SU-DHL-6 (cell line): ENCODE measurements at regions not wholly inside any gene's neighbourhood (a gene's known extent, or its start where the extent isn't known, plus 50 kb on each side); places are given as distances from the start of the nearest gene placed in this dataset.

ENCODE experiments used
- H2AFZ ChIP-seq: fragments of 200-600 bp; sonication (generic); 2 replicates; pipeline ENCODE4 v1.6.1; 2014; ENCODE audit warnings: low read depth, mild to moderate bottlenecking, moderate library complexity, mixed read lengths, antibody characterized with exemption, low read length; ENCODE audit not compliant: severe bottlenecking
- H3F3A ChIP-seq: fragments of 200-600 bp; shearing (Covaris generic); 2 replicates; pipeline ENCODE4 v1.6.0; 2016; ENCODE audit warnings: antibody characterized with exemption, mild to moderate bottlenecking; ENCODE audit not compliant: insufficient read depth
- H3K27ac ChIP-seq: fragments of 200-600 bp; sonication (generic); 2 replicates; pipeline ENCODE4 v1.5.1; 2016; ENCODE audit warnings: low read depth, mild to moderate bottlenecking, low read length, moderate library complexity, mixed read lengths
- H3K27me3 ChIP-seq: fragments of 200-600 bp; sonication (generic), shearing (Covaris generic); 2 replicates; pipeline ENCODE4 v1.6.0; 2014; ENCODE audit warnings: mild to moderate bottlenecking, low read length
- H3K36me3 ChIP-seq: fragments of 200-600 bp; sonication (generic); 2 replicates; pipeline ENCODE4 v1.6.1; 2014; ENCODE audit warnings: mild to moderate bottlenecking, low read length, mixed read lengths
- H3K4me2 ChIP-seq: fragments of 300-600, 200-600 bp; shearing (Covaris generic), sonication (generic); 2 replicates; pipeline ENCODE4 v1.6.0; 2014; ENCODE audit warnings: low read length, low read depth, mild to moderate bottlenecking; ENCODE audit not compliant: poor library complexity, severe bottlenecking
- H3K4me3 ChIP-seq: fragments of 200-600 bp; sonication (generic); 2 replicates; pipeline ENCODE4 v1.5.1; 2014; ENCODE audit warnings: antibody characterized with exemption, low read length, mild to moderate bottlenecking, mixed read lengths; ENCODE audit not compliant: insufficient read depth, poor library complexity, severe bottlenecking
- H3K79me2 ChIP-seq: fragments of 200-600 bp; sonication (generic); 2 replicates; pipeline ENCODE4 v1.6.1; 2014; ENCODE audit warnings: mild to moderate bottlenecking, low read length, moderate library complexity; ENCODE audit not compliant: insufficient read depth
- H3K9ac ChIP-seq: fragments of 200-600 bp; sonication (generic); 2 replicates; pipeline ENCODE4 v1.7.0; 2014; ENCODE audit warnings: mild to moderate bottlenecking, low read length
- H3K9me2 ChIP-seq: fragments of 200-600 bp; sonication (generic); replicated peaks from 2 replicates; pipeline ENCODE4 v1.6.1; 2014; ENCODE audit warnings: low read length; ENCODE audit not compliant: insufficient read depth
- H3K9me3 ChIP-seq: fragments of 200-600 bp; sonication (generic); 2 replicates; pipeline ENCODE4 v1.6.1; 2014; ENCODE audit warnings: low read length, mixed read lengths; ENCODE audit not compliant: insufficient read depth
- H4K20me1 ChIP-seq: fragments of 200-600 bp; sonication (generic); 2 replicates; pipeline ENCODE4 v1.6.1; 2014; ENCODE audit warnings: low read depth, mild to moderate bottlenecking, antibody characterized with exemption, low read length, moderate library complexity, mixed read lengths
- CTCF ChIP-seq: fragments of 200-600 bp; sonication (generic); IDR thresholded peaks from one replicate; pipeline ENCODE4 v1.5.1; 2017; ENCODE audit warnings: antibody characterized with exemption, mild to moderate bottlenecking, low read length, moderate library complexity; ENCODE audit not compliant: insufficient read depth, poor library complexity, severe bottlenecking
- EZH2phosphoT487 ChIP-seq: fragments of 200-600 bp; sonication (generic), shearing (Covaris generic); conservative IDR thresholded peaks from 2 replicates; pipeline ENCODE4 v1.6.1; 2018; ENCODE audit warnings: mild to moderate bottlenecking, antibody characterized with exemption, low read length, moderate library complexity, mixed read lengths

- Histone ChIP-seq H4K20me1 (no peaks in the 10 kb centered on the region), H3K27me3 (no peaks in the 10 kb centered on the region), H3K27ac (no peak overlapping the region), H3K9ac (no peak overlapping the region), H2AFZ (no peak overlapping the region), H3K4me3 (no peak overlapping the region), H3K9me3 (no peaks in the 10 kb centered on the region), H3K9me2 (no peaks in the 10 kb centered on the region), H3F3A (no peaks in the 10 kb centered on the region), H3K79me2 (no peaks in the 10 kb centered on the region), H3K4me2 (no peak overlapping the region), H3K36me3 (no peaks in the 10 kb centered on the region)
- TF ChIP-seq CTCF = no peak
- no peak for TF ChIP-seq EZH2phosphoT487
Measured at GRCh38 chr5:125552486-125552885, 806.0 kb upstream of the ZNF608 start.

DNA sequence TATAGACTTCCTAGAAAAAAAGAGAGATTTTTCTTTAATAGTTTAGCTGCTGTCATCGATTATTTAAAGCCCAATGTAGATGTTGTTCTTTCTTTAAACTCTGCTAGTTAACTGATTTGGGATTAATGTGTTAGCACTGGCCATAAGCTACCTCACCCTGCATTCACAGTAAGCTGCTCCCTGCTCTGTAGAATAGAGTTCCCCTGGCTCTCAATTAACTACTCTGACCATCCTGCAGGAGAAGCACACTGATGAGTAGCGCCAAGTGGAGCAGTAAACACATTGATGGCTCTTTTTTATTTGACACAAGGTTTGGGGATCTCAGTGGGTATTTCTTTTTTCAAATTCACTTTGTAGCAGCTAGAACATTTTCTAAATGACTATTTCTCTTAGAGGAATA, 807.9 kb upstream of the ZNF608 start:
- no peaks in the 10 kb centered on the region for H3K9me2 ChIP-seq
- no peak overlapping the region for H3K9ac ChIP-seq
- no peaks in the 10 kb centered on the region for H3K9me3 ChIP-seq
- H3K4me2 ChIP-seq = no peak overlapping the region
- H4K20me1 ChIP-seq = no peaks in the 10 kb centered on the region
- H3F3A ChIP-seq = no peaks in the 10 kb centered on the region
- H2AFZ ChIP-seq = no peak overlapping the region
- H3K4me3 ChIP-seq = no peak overlapping the region
- H3K27ac ChIP-seq = no peak overlapping the region
- H3K79me2 ChIP-seq = no peaks in the 10 kb centered on the region
- TF ChIP-seq CTCF = no peak
- TF ChIP-seq EZH2phosphoT487 = no peak
- H3K36me3 ChIP-seq = no peaks in the 10 kb centered on the region
- H3K27me3 ChIP-seq = no peaks in the 10 kb centered on the region

DNA sequence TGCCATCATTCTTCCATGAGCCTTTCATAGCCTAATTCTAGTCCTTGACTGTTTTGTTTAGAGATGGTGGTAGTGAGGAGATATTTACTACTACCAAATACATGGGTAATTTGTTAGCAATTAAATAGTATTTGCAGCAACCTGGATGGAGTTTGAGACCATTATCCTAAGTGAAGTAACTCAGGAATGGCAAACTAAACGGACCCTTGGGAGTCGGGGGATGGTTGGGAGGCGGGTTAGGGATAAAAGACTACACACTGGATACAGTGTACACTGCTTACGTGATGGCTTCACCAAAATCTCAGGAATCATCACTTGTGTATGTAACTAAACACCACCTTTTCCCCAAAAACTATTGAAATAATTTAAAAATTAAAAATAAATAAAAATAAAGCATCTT, 809.2 kb upstream of the ZNF608 start:
- no peaks in the 10 kb centered on the region for H4K20me1 ChIP-seq
- TF ChIP-seq CTCF (no peak), EZH2phosphoT487 (no peak)
- H3K4me2 ChIP-seq = no peak overlapping the region
- no peak overlapping the region for H2AFZ ChIP-seq
- no peaks in the 10 kb centered on the region for H3K9me3 ChIP-seq
- no peak overlapping the region for H3K4me3 ChIP-seq
- H3K9me2 ChIP-seq = no peaks in the 10 kb centered on the region
- H3K79me2 ChIP-seq = no peaks in the 10 kb centered on the region
- H3F3A ChIP-seq = no peaks in the 10 kb centered on the region
- H3K27ac ChIP-seq = no peak overlapping the region
- H3K27me3 ChIP-seq = no peaks in the 10 kb centered on the region
- H3K9ac ChIP-seq = no peak overlapping the region
- no peaks in the 10 kb centered on the region for H3K36me3 ChIP-seq

GRCh38 chr5:125558016-125558415, 811.6 kb upstream of the ZNF608 start:
- no peaks in the 10 kb centered on the region for H3K36me3 ChIP-seq
- H3K4me2 ChIP-seq = no peak overlapping the region
- H3K27ac ChIP-seq = no peak overlapping the region
- TF ChIP-seq EZH2phosphoT487 (no peak), CTCF (no peak)
- no peaks in the 10 kb centered on the region for H3K9me3 ChIP-seq
- no peaks in the 10 kb centered on the region for H3K79me2 ChIP-seq
- no peak overlapping the region for H3K4me3 ChIP-seq
- no peak overlapping the region for H3K9ac ChIP-seq
- no peaks in the 10 kb centered on the region for H3K27me3 ChIP-seq
- H3K9me2 ChIP-seq = no peaks in the 10 kb centered on the region
- H2AFZ ChIP-seq = no peak overlapping the region
- H3F3A ChIP-seq = no peaks in the 10 kb centered on the region
- no peaks in the 10 kb centered on the region for H4K20me1 ChIP-seq
